ENCODE measurements at regions not wholly inside any gene's neighbourhood (a gene's known extent, or its start where the extent isn't known, plus 50 kb on each side); places are given as distances from the start of the nearest gene placed in this dataset.

DNA sequence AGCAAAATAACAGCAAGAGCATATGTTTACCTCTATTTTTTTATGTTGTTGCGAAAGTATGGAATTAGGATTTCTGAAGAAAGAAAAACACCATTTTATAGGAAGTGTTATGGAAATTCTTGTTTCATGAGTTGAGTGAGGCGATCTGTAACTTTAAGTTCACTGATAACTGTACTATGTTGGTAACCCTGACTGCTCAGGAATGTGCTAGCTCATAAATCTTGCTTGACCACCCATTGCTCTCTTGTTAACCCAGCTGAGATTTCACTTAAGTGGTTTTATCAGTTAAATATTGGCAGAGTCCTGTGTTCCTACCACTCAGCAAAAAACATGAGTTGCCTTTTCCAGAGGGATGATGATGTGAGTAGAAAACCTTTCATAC, 91.1 kb upstream of the STARD4 start:
- H3K27me3 ChIP-seq = no peaks in the 10 kb centered on the region
- no peaks in the 10 kb centered on the region for H3K36me3 ChIP-seq
- no peak overlapping the region for H3K27ac ChIP-seq
- no peak for DNase-seq
- H3K4me1 ChIP-seq = no peaks in the 10 kb centered on the region
- H3K9me3 ChIP-seq (replicated peaks) = no peaks in the 10 kb centered on the region
- H3K4me3 ChIP-seq = no peak overlapping the region

DNA sequence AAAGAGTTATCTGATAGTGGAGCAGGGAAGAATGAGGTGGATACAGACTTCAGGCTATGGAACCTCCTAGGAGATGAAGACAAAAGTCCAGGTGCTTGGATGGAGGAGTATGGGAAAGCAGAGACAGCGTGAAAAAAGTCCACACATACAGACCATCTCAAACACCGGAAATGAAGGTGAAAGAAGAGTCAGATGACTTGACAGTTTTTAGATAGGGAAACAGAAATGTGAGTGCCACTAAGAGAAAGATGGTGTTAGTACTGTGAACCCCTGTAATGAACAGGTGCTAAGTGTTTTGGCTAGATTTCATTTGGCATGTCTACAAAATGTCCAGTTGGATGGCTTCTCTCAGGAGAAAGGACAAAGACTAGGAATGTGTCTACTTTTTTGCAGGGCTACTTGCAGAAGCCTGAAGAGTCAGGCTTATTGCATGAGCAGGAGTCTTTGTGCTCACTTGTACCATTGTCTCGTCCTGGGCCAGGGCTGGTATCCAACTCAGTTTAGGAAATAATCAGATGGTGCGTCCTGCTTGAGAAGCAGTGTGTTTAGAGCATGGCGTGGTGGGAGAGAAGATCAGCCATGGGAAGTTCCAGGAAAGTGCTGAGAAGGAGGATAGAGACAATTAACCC, 90.6 kb upstream of the STARD4 start:
- Histone ChIP-seq H3K27me3 (no peaks in the 10 kb centered on the region), H3K4me1 (no peaks in the 10 kb centered on the region), H3K27ac (no peak overlapping the region), H3K36me3 (no peaks in the 10 kb centered on the region), H3K4me3 (no peak overlapping the region), H3K9me3 (replicated peaks) (no peaks in the 10 kb centered on the region)
- no peak for DNase-seq

DNA sequence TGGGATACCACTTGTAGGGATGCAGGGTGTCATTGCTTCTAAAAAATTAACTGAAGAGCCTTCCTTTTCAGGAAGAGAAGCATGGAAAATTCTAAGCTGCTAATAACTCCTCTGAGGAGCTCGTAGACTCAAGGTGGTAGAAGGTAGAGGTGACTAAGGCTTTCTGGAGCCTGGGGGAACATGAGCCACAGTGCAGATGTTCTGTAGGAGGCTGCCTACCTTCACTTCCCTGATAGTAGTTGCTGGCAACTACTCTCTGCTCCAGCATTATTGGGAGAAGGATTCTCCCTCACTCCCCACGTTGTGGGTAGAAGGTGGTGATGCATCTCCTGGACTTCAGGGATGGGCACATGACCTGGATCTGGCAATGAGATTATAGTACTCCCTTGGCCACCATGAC, 86.7 kb upstream of the STARD4 start:
- H3K27me3 ChIP-seq = no peaks in the 10 kb centered on the region
- no peak for DNase-seq
- no peak overlapping the region for H3K4me3 ChIP-seq
- no peaks in the 10 kb centered on the region for H3K4me1 ChIP-seq
- H3K9me3 ChIP-seq (replicated peaks) = no peaks in the 10 kb centered on the region
- no peaks in the 10 kb centered on the region for H3K36me3 ChIP-seq
- no peak overlapping the region for H3K27ac ChIP-seq

DNA sequence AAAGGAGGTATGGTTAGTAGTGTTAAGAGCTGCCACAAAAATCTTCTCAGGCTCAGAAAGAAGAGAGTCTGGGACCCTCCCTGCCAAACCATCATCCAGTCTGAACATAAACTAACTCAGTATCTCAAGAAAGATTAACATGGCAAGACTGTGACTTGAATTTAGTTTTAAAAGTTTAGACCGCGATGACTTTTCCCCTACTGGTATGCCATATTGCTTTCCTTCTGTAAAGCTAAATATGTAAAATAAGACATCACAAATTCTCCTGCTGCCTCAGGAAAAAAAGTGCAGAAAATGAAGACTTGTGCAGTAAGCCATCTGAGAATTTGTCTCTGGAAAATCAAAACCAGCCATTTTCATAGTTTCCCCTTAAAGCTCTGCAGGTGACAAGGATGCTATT, 85.2 kb upstream of the STARD4 start:
- Histone ChIP-seq H3K27me3 (no peaks in the 10 kb centered on the region), H3K4me1 (no peaks in the 10 kb centered on the region), H3K36me3 (no peaks in the 10 kb centered on the region), H3K27ac (no peak overlapping the region), H3K4me3 (no peak overlapping the region), H3K9me3 (replicated peaks) (no peaks in the 10 kb centered on the region)
- DNase-seq = no peak

DNA sequence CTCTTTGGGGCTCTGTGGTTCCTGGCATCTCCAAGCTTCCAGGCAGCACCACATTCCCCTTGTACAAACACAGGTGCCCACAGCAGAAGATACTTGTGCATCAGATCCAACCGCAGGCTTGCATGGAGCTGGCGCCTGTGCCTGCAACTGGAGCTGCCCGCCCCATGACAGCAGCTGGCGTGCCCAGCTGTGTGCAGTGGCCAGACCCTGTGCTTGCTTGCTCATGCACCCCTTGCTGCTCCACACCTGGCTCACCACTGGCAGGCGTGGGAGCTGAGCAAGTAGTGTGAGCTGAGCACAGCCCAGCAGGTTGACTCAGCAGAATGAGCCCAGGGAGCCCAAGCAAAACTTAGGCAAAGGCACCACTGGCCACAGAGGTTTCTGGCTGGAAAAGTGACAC, 84.4 kb upstream of the STARD4 start:
- Histone ChIP-seq H3K36me3 (no peaks in the 10 kb centered on the region), H3K27me3 (no peaks in the 10 kb centered on the region), H3K4me1 (no peaks in the 10 kb centered on the region), H3K9me3 (replicated peaks) (no peaks in the 10 kb centered on the region), H3K27ac (no peak overlapping the region), H3K4me3 (no peak overlapping the region)
- no peak for DNase-seq

DNA sequence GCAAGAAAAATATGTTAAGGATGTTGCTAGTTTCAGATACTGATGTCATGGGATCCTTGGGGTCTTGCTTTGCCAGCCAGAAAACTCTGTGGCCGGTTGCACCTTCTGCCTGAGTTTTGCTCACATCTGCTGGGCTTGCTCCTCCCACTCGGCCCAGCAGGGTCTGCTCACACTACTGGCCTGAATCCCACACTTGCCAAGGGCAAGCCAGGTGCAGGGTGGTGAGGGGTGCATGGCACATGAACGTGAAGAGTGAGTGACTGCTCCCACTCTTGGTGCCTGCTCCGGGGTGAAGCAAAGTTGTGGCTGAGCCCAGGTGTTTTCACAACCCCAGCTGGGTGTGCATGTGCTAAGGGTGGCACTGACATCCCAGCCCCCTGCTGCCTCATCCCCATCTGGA, 83.1 kb upstream of the STARD4 start:
- H3K27me3 ChIP-seq = no peaks in the 10 kb centered on the region
- H3K36me3 ChIP-seq = no peaks in the 10 kb centered on the region
- H3K9me3 ChIP-seq (replicated peaks) = no peaks in the 10 kb centered on the region
- DNase-seq = no peak
- H3K27ac ChIP-seq = no peak overlapping the region
- no peaks in the 10 kb centered on the region for H3K4me1 ChIP-seq
- H3K4me3 ChIP-seq = no peak overlapping the region

DNA sequence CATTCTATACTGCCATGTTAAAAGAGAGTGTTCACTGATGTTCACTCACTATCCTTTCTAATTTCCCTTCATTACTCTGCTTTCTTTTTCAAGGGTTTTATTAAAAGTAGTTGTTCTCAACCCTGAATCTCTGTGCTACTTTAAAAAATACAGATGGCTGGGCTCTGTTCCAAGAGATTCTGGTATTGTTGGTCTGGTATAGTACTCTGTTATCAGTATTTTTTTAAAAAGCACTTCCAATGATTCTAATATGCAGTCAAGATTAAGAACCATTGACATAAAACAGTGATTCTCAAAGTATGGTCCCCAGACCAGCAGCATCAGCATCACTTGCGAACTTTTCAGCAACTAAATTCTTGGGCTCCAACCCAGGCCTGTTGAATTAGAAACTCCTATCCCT, 77.0 kb upstream of the STARD4 start:
- no peaks in the 10 kb centered on the region for H3K27me3 ChIP-seq
- no peak for DNase-seq
- H3K4me1 ChIP-seq = no peaks in the 10 kb centered on the region
- no peaks in the 10 kb centered on the region for H3K36me3 ChIP-seq
- H3K9me3 ChIP-seq (replicated peaks) = no peaks in the 10 kb centered on the region
- no peak overlapping the region for H3K4me3 ChIP-seq
- H3K27ac ChIP-seq = no peak overlapping the region

DNA sequence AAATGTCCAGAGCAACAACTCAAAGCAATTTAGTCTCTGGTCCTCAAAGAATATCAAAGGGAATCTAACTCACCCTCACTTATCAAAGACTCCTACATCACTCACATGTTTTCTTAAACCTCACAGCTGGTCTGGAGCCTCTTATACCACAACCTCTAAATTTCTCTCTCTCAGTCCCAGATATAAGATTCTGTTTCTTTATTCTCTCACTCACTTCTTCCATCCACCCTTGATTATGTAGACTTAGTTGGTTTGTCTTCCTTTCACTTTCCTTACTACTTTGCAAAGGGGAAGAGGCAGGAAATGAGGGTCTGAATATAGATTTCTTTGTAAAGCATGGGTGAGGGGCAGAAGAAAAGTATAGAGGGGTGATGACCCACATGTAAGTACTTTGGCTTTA, 75.4 kb upstream of the STARD4 start:
- no peak for DNase-seq
- Histone ChIP-seq H3K4me1 (no peaks in the 10 kb centered on the region), H3K36me3 (no peaks in the 10 kb centered on the region), H3K27ac (no peak overlapping the region), H3K9me3 (replicated peaks) (no peaks in the 10 kb centered on the region), H3K4me3 (no peak overlapping the region), H3K27me3 (no peaks in the 10 kb centered on the region)

DNA sequence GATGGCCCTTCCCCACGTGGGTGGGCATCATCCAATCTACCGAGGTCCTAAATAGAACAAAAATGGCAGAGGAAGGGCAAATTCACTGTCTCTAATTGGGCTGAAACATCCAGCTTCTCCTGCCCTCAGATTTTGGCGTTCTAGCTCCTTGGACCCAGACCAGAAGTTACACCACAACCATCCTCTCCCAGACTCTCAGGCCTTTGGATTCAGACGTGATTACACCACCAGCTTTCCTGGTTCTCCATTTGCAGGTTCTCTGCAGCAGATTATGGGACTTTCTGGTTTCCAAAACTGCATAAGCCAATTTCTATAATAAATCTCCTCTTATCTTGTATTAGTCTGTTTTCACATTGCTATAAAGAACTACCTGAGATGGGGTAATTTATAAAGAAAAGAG, 73.6 kb upstream of the STARD4 start:
- Histone ChIP-seq H3K27me3 (no peaks in the 10 kb centered on the region), H3K4me3 (no peak overlapping the region), H3K27ac (no peak overlapping the region)

DNA sequence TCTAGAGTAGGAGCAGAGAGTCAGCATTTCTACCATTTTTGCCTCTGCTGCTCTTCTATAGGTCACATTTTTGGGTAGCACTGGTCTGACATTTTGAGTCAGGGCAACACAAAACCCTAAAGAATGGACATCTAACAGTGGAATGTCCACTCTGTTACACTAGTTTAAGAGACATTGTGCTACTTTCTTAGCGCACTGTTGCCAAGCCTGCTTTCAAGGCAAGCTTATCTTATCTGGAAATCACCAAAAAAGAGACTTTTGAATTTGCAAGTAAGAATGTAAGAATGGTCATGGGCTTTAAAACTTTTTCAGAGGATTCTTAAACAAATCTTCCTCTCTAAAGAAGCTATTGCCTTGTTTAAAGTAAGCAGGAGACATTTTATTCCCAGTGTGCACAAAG, 73.0 kb upstream of the STARD4 start:
- Histone ChIP-seq H3K4me3 (no peak overlapping the region), H3K36me3 (no peaks in the 10 kb centered on the region), H3K9me3 (replicated peaks) (no peaks in the 10 kb centered on the region), H3K4me1 (no peaks in the 10 kb centered on the region), H3K27ac (no peak overlapping the region), H3K27me3 (no peaks in the 10 kb centered on the region)
- DNase-seq = no peak

More for the DNA sequence above, 73.6 kb upstream of the STARD4 start:
- H3K9me3 ChIP-seq (replicated peaks) = no peaks in the 10 kb centered on the region
- DNase-seq = no peak
- no peaks in the 10 kb centered on the region for H3K36me3 ChIP-seq
- H3K4me1 ChIP-seq = no peaks in the 10 kb centered on the region

DNA sequence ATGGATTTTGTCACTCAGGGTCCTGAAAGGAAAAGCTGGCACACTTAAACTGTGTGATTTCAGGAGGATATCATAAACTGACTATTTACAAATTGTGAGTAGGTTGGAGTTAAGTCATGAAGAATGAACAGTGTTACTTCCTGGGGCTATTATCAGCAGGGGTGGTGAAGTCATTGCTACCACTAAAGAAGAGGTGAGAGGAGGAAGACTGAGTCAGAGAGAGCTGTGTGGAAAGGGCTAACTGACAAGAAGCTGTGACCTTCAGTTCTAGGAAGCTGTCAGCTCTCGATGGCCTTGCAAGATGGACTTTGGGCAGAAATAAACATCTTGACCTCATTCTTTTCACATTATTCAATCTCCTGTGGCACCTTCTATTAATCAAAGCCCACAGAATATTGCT, 72.3 kb upstream of the STARD4 start:
- H3K36me3 ChIP-seq = no peaks in the 10 kb centered on the region

DNA sequence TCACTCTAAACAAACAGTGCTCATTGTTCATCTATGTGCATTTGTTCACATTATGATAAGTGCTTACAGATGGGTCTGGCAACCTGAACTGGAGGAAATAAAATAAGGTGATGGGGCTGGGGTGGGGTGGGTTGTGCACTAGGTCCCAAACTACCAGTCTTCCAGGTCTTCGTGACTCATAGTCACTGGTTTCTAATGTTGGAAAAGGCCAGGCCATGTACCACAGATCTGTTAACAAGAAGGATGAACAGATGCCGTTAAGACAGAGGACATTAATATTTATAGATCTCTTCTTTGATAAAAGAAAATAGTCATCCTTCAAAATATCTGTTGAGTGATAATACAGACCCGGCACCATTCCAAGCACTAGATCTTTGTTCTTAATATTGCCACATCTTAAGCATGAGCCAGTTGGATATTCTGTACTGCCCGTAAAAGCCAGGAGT, 71.4 kb upstream of the STARD4 start:
- no peak overlapping the region for H3K4me3 ChIP-seq
- no peaks in the 10 kb centered on the region for H3K27me3 ChIP-seq
- H3K4me1 ChIP-seq = no peaks in the 10 kb centered on the region
- DNase-seq = no peak
- H3K27ac ChIP-seq = no peak overlapping the region
- no peaks in the 10 kb centered on the region for H3K9me3 ChIP-seq (replicated peaks)
- H3K36me3 ChIP-seq = no peaks in the 10 kb centered on the region

More for the DNA sequence above, 72.3 kb upstream of the STARD4 start:
- H3K27ac ChIP-seq = no peak overlapping the region
- H3K27me3 ChIP-seq = no peaks in the 10 kb centered on the region
- H3K4me1 ChIP-seq = no peaks in the 10 kb centered on the region
- H3K9me3 ChIP-seq (replicated peaks) = no peaks in the 10 kb centered on the region
- no peak overlapping the region for H3K4me3 ChIP-seq
- no peak for DNase-seq

DNA sequence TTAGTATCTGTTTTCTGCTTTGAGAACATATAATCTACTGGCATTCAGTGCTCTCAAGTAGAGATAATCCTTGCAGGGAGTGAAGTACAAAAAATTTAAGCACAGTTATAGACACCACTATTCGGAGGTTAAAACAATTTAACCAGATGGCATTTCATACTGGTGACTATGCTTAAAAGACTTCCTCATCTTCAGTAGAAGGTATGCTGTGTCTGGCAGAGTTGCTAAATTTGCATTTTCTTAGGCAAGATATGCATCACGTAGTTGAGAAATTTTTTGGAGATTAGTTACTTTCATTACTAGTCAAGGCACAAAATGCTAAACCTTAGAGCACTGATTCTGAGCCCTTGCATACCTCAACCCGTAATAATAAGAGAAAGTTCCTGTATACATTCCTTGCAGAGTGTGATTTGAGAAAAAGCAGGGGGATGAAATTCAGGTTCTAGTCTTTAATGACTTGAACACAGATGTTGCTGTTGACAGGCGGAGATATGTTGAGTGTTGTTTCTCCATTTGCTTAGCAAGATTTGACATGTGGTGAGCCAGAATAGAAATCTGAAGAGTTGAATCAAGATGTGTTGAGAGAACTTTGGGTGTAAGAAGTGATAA, 70.8 kb upstream of the STARD4 start:
- no peak overlapping the region for H3K4me3 ChIP-seq
- no peaks in the 10 kb centered on the region for H3K36me3 ChIP-seq
- H3K27ac ChIP-seq = no peak overlapping the region
- H3K27me3 ChIP-seq = no peaks in the 10 kb centered on the region
- H3K4me1 ChIP-seq = no peaks in the 10 kb centered on the region
- no peaks in the 10 kb centered on the region for H3K9me3 ChIP-seq (replicated peaks)
- DNase-seq = no peak

DNA sequence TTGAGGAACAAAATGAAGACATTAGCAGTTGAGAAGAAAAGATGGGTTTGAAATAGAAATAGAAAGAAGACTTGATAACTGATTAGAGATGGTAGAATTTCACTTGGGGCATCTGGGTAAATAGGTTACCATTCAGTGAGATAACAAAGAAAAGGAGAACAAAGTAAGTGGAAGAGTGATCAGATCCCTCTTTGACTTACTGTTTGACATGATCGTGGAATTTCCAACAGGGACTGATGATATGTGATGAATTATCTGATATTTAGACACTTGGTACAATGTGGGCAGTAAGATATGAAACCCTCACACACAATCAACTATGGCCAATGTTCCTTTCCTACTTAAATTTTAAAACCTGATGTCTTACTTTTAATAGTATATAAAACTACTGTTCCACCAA, 70.1 kb upstream of the STARD4 start:
- Histone ChIP-seq H3K27ac (no peak overlapping the region), H3K9me3 (replicated peaks) (no peaks in the 10 kb centered on the region), H3K4me1 (no peaks in the 10 kb centered on the region), H3K27me3 (no peaks in the 10 kb centered on the region), H3K36me3 (no peaks in the 10 kb centered on the region), H3K4me3 (no peak overlapping the region)
- no peak for DNase-seq

DNA sequence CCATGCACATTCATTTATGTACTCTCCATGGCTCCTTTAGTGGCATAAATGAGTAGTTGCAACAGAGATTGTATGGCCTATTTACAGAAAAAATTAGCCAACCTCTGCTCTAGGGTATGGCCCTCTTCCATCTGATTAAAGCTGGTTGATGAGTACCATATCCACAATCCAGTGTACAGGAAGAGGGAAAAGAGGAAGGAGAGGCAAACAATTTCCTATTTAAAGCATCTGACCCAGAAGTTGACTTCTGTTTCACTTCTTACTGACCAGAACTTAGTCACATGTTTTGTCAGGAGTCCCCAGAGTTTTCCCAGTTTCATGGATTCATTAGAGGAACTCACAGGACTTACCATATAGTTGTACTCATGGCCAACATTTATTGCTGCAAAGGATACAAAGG, 68.6 kb upstream of the STARD4 start:
- Histone ChIP-seq H3K36me3 (no peaks in the 10 kb centered on the region), H3K27ac (no peak overlapping the region), H3K4me3 (no peak overlapping the region), H3K4me1 (no peaks in the 10 kb centered on the region), H3K9me3 (replicated peaks) (no peaks in the 10 kb centered on the region), H3K27me3 (no peaks in the 10 kb centered on the region)
- no peak for DNase-seq

DNA sequence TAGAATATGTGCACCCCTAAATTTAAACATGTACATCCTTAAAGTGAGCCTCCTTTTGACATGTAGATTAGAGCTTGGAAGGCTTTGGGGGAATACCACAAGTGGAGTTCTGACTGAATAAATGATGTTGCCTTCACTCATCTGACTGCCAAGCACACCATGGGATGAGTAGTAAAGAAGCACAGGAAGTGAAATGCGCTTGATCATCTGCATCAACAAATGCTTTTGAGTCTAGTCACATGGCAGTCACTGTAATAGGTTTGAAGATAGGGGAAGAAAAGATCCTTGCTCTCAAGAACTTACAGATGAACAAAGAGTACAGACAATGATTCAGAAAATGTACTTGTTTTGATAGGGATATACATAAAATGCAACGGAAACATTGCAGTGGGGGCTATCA, 62.0 kb upstream of the STARD4 start:
- no peak overlapping the region for H3K4me3 ChIP-seq
- DNase-seq = no peak
- H3K9me3 ChIP-seq (replicated peaks) = no peaks in the 10 kb centered on the region
- H3K27ac ChIP-seq = no peak overlapping the region
- H3K4me1 ChIP-seq = no peaks in the 10 kb centered on the region
- H3K27me3 ChIP-seq = no peaks in the 10 kb centered on the region
- no peaks in the 10 kb centered on the region for H3K36me3 ChIP-seq

All from SJCRH30 (cell line).